ENCODE measurements at regions not wholly inside any gene's neighbourhood (a gene's known extent, or its start where the extent isn't known, plus 50 kb on each side); places are given as distances from the start of the nearest gene placed in this dataset.

DNA sequence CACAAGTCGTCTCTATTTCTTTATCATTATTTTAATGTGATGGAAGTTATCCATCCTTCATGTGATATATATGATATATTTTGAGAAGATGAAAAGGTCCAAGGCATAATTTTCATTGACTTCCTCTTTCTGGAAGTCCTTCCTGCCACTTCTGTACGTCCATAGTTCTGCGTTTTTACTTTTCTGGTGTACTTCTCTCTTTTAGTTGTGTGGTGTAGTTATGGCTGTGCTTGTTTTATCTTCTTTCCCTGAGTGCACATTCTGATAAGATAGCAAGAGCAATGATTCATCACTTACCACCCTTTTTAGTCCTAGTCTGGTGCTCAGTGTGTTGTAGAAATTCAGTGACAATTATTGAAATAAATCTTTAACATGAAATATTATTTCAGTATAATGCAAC lies 231.3 kb upstream of the FERD3L start:
- ATAC-seq (no peak), DNase-seq (no peak)
- peaks cover 8% of the 10 kb centered on the region in 2 donors for H3K27me3 Mint-ChIP-seq (ENCODE audit: low read depth in 2 of 2)
- H3K4me1 Mint-ChIP-seq: no peaks in the 10 kb centered on the region
- Histone ChIP-seq H3K4me1 (ENCODE audit: control insufficient read depth, insufficient read depth, low read length) (no peaks in the 10 kb centered on the region), H3K27ac (ENCODE audit: low read length) (no peak overlapping the region), H3K9me3 (ENCODE audit: control insufficient read depth, insufficient read depth, low read length) (no peaks in the 10 kb centered on the region), H3K36me3 (ENCODE audit: control insufficient read depth, insufficient read depth, low read length) (no peaks in the 10 kb centered on the region), H3K27me3 (ENCODE audit: control insufficient read depth, insufficient read depth, low read length) (no peaks in the 10 kb centered on the region), H3K4me3 (ENCODE audit: low read length) (no peak overlapping the region)
- TF ChIP-seq, protein P1, sequence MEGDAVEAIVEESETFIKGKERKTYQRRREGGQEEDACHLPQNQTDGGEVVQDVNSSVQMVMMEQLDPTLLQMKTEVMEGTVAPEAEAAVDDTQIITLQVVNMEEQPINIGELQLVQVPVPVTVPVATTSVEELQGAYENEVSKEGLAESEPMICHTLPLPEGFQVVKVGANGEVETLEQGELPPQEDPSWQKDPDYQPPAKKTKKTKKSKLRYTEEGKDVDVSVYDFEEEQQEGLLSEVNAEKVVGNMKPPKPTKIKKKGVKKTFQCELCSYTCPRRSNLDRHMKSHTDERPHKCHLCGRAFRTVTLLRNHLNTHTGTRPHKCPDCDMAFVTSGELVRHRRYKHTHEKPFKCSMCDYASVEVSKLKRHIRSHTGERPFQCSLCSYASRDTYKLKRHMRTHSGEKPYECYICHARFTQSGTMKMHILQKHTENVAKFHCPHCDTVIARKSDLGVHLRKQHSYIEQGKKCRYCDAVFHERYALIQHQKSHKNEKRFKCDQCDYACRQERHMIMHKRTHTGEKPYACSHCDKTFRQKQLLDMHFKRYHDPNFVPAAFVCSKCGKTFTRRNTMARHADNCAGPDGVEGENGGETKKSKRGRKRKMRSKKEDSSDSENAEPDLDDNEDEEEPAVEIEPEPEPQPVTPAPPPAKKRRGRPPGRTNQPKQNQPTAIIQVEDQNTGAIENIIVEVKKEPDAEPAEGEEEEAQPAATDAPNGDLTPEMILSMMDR (IDR thresholded peaks at IDR 0.05): no peak
- H3K36me3 Mint-ChIP-seq: no peaks in the 10 kb centered on the region
- H3K9me3 Mint-ChIP-seq: no peaks in the 10 kb centered on the region
- no peak overlapping the region for H3K4me3 Mint-ChIP-seq
- intact Hi-C loops (cut with micrococcal nuclease): no loop called here
- 25% methylated on average over 1 of the region's 3 CpGs for WGBS (ENCODE audit: insufficient coverage)
- H3K27ac Mint-ChIP-seq: no peak overlapping the region

DNA sequence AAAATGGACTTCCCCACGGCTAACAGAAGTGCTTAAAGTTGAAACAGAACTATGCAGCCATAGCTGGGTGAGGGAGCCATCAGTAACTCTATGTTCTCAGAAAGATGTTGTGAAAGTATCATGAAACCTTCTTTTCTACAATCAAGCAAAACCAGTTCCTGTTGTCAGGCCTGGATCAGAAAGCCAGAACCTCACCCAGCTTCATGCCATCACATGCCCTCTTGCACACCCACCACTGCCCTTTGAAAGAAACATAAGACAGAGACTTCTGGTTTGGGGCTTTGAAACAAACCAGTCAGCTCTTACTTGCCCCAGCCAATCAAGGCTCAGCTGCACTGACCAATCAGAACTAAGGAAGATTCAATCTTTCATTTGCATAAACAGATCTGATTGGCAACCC lies 230.8 kb upstream of the FERD3L start:
- Histone ChIP-seq H3K4me1 (ENCODE audit: control insufficient read depth, insufficient read depth, low read length) (no peaks in the 10 kb centered on the region), H3K9me3 (ENCODE audit: control insufficient read depth, insufficient read depth, low read length) (no peaks in the 10 kb centered on the region), H3K36me3 (ENCODE audit: control insufficient read depth, insufficient read depth, low read length) (no peaks in the 10 kb centered on the region), H3K27me3 (ENCODE audit: control insufficient read depth, insufficient read depth, low read length) (no peaks in the 10 kb centered on the region), H3K4me3 (ENCODE audit: low read length) (no peak overlapping the region), H3K27ac (ENCODE audit: low read length) (no peak overlapping the region)
- Mint-ChIP-seq H3K9me3 (no peaks in the 10 kb centered on the region), H3K4me3 (no peak overlapping the region), H3K4me1 (no peaks in the 10 kb centered on the region), H3K27me3 (ENCODE audit: low read depth in 2 of 2) (peaks cover 8% of the 10 kb centered on the region in 2 donors), H3K27ac (no peak overlapping the region), H3K36me3 (no peaks in the 10 kb centered on the region)
- intact Hi-C loops (cut with micrococcal nuclease): no loop called here
- WGBS (ENCODE audit: insufficient coverage): 64% methylated on average over 1 of the region's 1 CpG
- TF ChIP-seq, protein P1 (IDR thresholded peaks at IDR 0.05): no peak
- DNase-seq (no peak), ATAC-seq (no peak)

DNA sequence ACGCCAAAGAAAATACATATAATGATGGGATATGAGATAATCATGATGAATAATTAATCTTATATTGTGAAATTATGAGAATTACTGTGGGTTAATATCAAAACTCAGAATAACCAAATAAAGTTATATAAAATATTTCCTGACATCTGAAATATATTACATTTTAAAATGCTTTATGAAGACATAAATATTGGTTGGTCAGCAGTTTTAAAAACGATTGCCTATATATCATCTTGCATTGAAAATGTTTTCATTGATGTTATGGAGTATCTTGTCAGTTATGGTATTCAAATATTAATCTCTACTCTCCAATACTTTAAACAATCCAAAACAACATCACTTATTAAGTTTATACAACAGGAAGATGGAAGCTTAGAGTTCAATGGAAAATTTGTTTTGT lies 228.1 kb upstream of the FERD3L start:
- Histone ChIP-seq H3K4me1 (ENCODE audit: control insufficient read depth, insufficient read depth, low read length) (no peaks in the 10 kb centered on the region), H3K27ac (ENCODE audit: low read length) (no peak overlapping the region), H3K27me3 (ENCODE audit: control insufficient read depth, insufficient read depth, low read length) (no peaks in the 10 kb centered on the region), H3K36me3 (ENCODE audit: control insufficient read depth, insufficient read depth, low read length) (no peaks in the 10 kb centered on the region), H3K4me3 (ENCODE audit: low read length) (no peak overlapping the region), H3K9me3 (ENCODE audit: control insufficient read depth, insufficient read depth, low read length) (no peaks in the 10 kb centered on the region)
- DNase-seq (no peak), ATAC-seq (no peak)
- H3K9me3 Mint-ChIP-seq: no peaks in the 10 kb centered on the region
- H3K4me3 Mint-ChIP-seq: no peak overlapping the region
- WGBS (ENCODE audit: insufficient coverage): 75% methylated on average over 1 of the region's 2 CpGs
- TF ChIP-seq, protein P1 (IDR thresholded peaks at IDR 0.05): no peak
- intact Hi-C loops (cut with micrococcal nuclease): no loop called here
- H3K36me3 Mint-ChIP-seq: no peaks in the 10 kb centered on the region
- no peaks in the 10 kb centered on the region for H3K4me1 Mint-ChIP-seq
- H3K27ac Mint-ChIP-seq: no peak overlapping the region
- H3K27me3 Mint-ChIP-seq (ENCODE audit: low read depth in 2 of 2): peaks cover 5 to 6% of the 10 kb centered on the region in 2 donors

DNA sequence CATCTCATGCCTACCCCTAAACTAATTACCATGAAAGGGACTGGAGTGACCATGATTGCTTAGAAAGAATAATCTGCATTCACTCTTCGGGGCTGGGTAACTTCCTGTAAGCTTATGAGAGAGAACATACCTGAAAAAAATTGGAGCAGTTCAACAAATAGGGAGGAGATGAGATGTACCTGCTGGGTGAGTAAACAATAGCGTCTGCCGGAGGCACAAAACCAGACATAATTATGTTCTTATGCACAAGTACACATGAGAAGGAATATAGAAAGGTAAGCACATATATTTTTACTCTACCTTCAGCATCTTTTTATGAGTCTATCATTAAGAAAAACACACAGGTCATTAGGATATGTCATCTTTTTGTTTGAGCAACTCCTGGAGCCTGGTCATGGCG lies 224.6 kb upstream of the FERD3L start:
- Mint-ChIP-seq H3K9me3 (no peaks in the 10 kb centered on the region), H3K4me1 (no peaks in the 10 kb centered on the region), H3K27ac (no peak overlapping the region), H3K4me3 (no peak overlapping the region), H3K36me3 (no peaks in the 10 kb centered on the region), H3K27me3 (ENCODE audit: low read depth in 2 of 2) (peaks cover 0 to 12% of the 10 kb centered on the region in 2 donors)
- Histone ChIP-seq H3K27me3 (ENCODE audit: control insufficient read depth, insufficient read depth, low read length) (no peaks in the 10 kb centered on the region), H3K36me3 (ENCODE audit: control insufficient read depth, insufficient read depth, low read length) (no peaks in the 10 kb centered on the region), H3K9me3 (ENCODE audit: control insufficient read depth, insufficient read depth, low read length) (no peaks in the 10 kb centered on the region), H3K4me3 (ENCODE audit: low read length) (no peak overlapping the region), H3K27ac (ENCODE audit: low read length) (no peak overlapping the region), H3K4me1 (ENCODE audit: control insufficient read depth, insufficient read depth, low read length) (no peaks in the 10 kb centered on the region)
- TF ChIP-seq, protein P1 (IDR thresholded peaks at IDR 0.05): no peak
- 83% methylated on average over 2 of the region's 4 CpGs for WGBS (ENCODE audit: insufficient coverage)
- DNase-seq: no peak
- intact Hi-C loops (cut with micrococcal nuclease): no loop called here
- no peak for ATAC-seq

All from natural killer cell (primary cell).